C4-2B (cell line): ENCODE measurements at regions not wholly inside any gene's neighbourhood (a gene's known extent, or its start where the extent isn't known, plus 50 kb on each side); places are given as distances from the start of the nearest gene placed in this dataset.

Experiments used
- ZFX ChIP-seq: fragments of 450-650 bp; IDR thresholded peaks from 2 replicates; pipeline ENCODE4 v1.6.1; 2017
- TF ChIP-seq, protein P1 (sequence below): fragments of 450-650 bp; conservative IDR thresholded peaks from 2 replicates; pipeline ENCODE4 v1.5.1; 2017; ENCODE audit warnings: mild to moderate bottlenecking

DNA sequence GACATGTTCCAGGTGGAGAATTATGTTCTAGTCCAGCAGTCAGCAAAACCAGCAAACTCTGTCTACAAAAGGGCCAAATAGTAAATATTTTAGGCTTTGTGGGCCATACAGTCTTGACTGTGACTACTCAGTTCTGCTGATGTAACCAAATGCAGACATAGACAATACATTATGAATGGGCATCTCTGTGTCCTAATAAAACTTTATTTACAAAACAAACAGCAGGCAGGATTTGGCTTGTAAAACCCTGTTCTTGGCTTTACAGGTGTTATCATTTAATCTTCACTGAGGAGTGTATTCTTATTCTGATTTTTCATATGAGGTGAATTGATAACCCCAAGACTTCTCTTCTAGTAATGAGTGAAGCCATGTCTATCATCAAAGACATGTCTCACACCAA lies 278.6 kb downstream of the DUSP6 start:
- TF ChIP-seq, protein P1, sequence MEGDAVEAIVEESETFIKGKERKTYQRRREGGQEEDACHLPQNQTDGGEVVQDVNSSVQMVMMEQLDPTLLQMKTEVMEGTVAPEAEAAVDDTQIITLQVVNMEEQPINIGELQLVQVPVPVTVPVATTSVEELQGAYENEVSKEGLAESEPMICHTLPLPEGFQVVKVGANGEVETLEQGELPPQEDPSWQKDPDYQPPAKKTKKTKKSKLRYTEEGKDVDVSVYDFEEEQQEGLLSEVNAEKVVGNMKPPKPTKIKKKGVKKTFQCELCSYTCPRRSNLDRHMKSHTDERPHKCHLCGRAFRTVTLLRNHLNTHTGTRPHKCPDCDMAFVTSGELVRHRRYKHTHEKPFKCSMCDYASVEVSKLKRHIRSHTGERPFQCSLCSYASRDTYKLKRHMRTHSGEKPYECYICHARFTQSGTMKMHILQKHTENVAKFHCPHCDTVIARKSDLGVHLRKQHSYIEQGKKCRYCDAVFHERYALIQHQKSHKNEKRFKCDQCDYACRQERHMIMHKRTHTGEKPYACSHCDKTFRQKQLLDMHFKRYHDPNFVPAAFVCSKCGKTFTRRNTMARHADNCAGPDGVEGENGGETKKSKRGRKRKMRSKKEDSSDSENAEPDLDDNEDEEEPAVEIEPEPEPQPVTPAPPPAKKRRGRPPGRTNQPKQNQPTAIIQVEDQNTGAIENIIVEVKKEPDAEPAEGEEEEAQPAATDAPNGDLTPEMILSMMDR: no peak
- no peak for TF ChIP-seq ZFX
